Ishikawa (cell line): ENCODE measurements at regions not wholly inside any gene's neighbourhood (a gene's known extent, or its start where the extent isn't known, plus 50 kb on each side); places are given as distances from the start of the nearest gene placed in this dataset.
A peak's percentile ranks its signal among the peaks of the same experiment; 100 is the strongest.

ENCODE experiments used
- CEBPB ChIP-seq: IDR thresholded peaks from 2 replicates; pipeline ENCODE4 v1.6.1; 2012
- CREB1 ChIP-seq: IDR thresholded peaks from 2 replicates; pipeline ENCODE4 v1.6.1; 2012; ENCODE audit warnings: low read depth
- EGR1 ChIP-seq: IDR thresholded peaks from 2 replicates; pipeline ENCODE4 v1.6.1; 2012
- EP300 ChIP-seq: IDR thresholded peaks from 2 replicates; pipeline ENCODE4 v1.6.1; 2012; ENCODE audit warnings: borderline replicate concordance
- FOXM1 ChIP-seq: IDR thresholded peaks from 2 replicates; pipeline ENCODE4 v1.6.1; 2012; ENCODE audit warnings: low read depth, borderline replicate concordance
- MAX ChIP-seq: IDR thresholded peaks from 2 replicates; pipeline ENCODE4 v1.6.1; 2012
- NFIC ChIP-seq: IDR thresholded peaks from 2 replicates; pipeline ENCODE4 v1.6.1; 2012
- RAD21 ChIP-seq: IDR thresholded peaks from 2 replicates; pipeline ENCODE4 v1.6.1; 2012; ENCODE audit warnings: low read depth
- REST ChIP-seq: IDR thresholded peaks from 2 replicates; pipeline ENCODE4 v1.6.1; 2012; ENCODE audit warnings: low read depth, mild to moderate bottlenecking
- TAF1 ChIP-seq: IDR thresholded peaks from 2 replicates; pipeline ENCODE4 v1.6.1; 2012; ENCODE audit warnings: low read depth, mild to moderate bottlenecking
- TCF12 ChIP-seq: IDR thresholded peaks from 2 replicates; pipeline ENCODE4 v1.6.1; 2012; ENCODE audit warnings: low read depth
- TEAD4 ChIP-seq: IDR thresholded peaks from 2 replicates; pipeline ENCODE4 v1.6.1; 2012
- USF1 ChIP-seq: IDR thresholded peaks from 2 replicates; pipeline ENCODE4 v1.6.1; 2012
- YY1 ChIP-seq: IDR thresholded peaks from 2 replicates; pipeline ENCODE4 v1.6.1; 2012; ENCODE audit warnings: low read depth
- ZBTB7A ChIP-seq: IDR thresholded peaks from 2 replicates; pipeline ENCODE4 v1.6.1; 2012; ENCODE audit warnings: low read depth

- TF ChIP-seq CREB1 (no peak), NFIC (no peak), REST (no peak), FOXM1 (no peak), EP300 (no peak), MAX (no peak), TCF12 (no peak), USF1 (no peak), TAF1 (no peak), TEAD4 (no peak), YY1 (no peak), RAD21 (no peak)
Measured at GRCh38 chr5:96579711-96580110, 82.5 kb upstream of the CAST start.

- TF ChIP-seq CREB1 (no peak), MAX (peak; percentile 35; the same call in 1 of the 2 replicates), NFIC (peak; percentile 48), FOXM1 (no peak), CEBPB (no peak), EP300 (no peak), USF1 (no peak), TEAD4 (peak; percentile 53; the same call in 1 of the 2 replicates), TCF12 (no peak), EGR1 (peak; percentile 45), TAF1 (no peak), ZBTB7A (no peak), YY1 (no peak), REST (no peak), RAD21 (no peak)
Measured at GRCh38 chr5:96582343-96582742, 79.8 kb upstream of the CAST start.

- TF ChIP-seq CREB1 = no peak
- no peak for TF ChIP-seq FOXM1
- no peak for TF ChIP-seq EGR1
- TF ChIP-seq EP300 = no peak
- TF ChIP-seq REST = no peak
- TF ChIP-seq ZBTB7A = no peak
- no peak for TF ChIP-seq TEAD4
- no peak for TF ChIP-seq RAD21
Measured at GRCh38 chr5:96584712-96585111, 77.5 kb upstream of the CAST start.

GRCh38 chr5:96588539-96588938 lies 73.6 kb upstream of the CAST start:
- TF ChIP-seq TCF12 = no peak
- TF ChIP-seq NFIC = no peak
- no peak for TF ChIP-seq MAX
- TF ChIP-seq TAF1 = no peak
- TF ChIP-seq CREB1 = no peak
- no peak for TF ChIP-seq RAD21
- TF ChIP-seq CEBPB = no peak
- TF ChIP-seq REST = no peak
- TF ChIP-seq FOXM1 = no peak
- TF ChIP-seq YY1 = no peak
- no peak for TF ChIP-seq TEAD4
- TF ChIP-seq EP300 = no peak
- no peak for TF ChIP-seq USF1
